HTR-8/SVneo (cell line): ENCODE measurements at regions not wholly inside any gene's neighbourhood (a gene's known extent, or its start where the extent isn't known, plus 50 kb on each side); places are given as distances from the start of the nearest gene placed in this dataset.

Experiments used
- DNase-seq: peaks from one replicate; pipeline ENCODE4 v3.0.0; 2011; ENCODE audit warnings: low spot score, mixed read lengths; ENCODE audit not compliant: insufficient read length
- FAIRE-seq: peaks from 2 replicates; lab custom pipeline; 2011; peaks lifted over from hg19 to GRCh38; lab: Jason Lieb, UNC

DNA sequence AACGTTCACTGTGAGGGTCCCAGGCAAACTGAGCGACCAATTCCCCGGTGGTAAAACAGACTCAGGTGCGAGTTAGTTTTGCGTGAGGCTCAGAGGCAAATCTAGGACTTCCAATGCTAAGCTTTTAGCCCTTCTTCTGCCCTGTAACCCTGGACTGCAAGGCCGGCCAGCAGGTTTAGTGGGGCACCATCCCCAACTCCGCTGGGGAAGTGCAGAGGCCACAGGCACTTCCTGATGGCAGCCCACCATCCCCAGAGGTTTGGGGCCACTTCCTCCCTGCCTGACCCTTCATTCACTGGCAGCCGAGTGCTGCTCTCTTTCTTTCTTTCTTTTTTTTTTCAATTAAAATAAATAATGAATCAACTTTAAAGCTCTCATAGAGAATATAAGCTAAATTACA lies 124.6 kb upstream of the B3GAT1 start:
- DNase-seq (no peak), FAIRE-seq (no peak)

DNA sequence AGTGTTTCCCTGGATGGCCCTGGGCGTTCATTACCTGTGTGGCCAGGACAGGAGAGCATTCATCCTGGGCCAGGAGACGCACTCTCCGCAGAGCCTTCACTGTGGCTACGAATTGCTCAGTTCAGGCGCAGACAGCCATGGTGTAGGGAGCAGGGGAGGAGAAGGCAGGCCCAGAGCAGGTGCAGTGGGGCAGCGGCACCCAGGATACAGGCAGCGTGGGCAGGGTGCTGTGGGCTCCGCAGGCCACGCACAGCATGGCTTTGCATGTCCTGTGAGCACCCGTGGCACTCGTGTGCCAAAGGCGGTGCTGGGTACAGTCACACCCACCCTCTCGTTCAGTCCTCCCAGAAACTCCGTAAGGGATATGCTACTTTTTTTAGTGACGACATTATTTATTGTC lies 124.2 kb upstream of the B3GAT1 start:
- FAIRE-seq (no peak), DNase-seq (no peak)

DNA sequence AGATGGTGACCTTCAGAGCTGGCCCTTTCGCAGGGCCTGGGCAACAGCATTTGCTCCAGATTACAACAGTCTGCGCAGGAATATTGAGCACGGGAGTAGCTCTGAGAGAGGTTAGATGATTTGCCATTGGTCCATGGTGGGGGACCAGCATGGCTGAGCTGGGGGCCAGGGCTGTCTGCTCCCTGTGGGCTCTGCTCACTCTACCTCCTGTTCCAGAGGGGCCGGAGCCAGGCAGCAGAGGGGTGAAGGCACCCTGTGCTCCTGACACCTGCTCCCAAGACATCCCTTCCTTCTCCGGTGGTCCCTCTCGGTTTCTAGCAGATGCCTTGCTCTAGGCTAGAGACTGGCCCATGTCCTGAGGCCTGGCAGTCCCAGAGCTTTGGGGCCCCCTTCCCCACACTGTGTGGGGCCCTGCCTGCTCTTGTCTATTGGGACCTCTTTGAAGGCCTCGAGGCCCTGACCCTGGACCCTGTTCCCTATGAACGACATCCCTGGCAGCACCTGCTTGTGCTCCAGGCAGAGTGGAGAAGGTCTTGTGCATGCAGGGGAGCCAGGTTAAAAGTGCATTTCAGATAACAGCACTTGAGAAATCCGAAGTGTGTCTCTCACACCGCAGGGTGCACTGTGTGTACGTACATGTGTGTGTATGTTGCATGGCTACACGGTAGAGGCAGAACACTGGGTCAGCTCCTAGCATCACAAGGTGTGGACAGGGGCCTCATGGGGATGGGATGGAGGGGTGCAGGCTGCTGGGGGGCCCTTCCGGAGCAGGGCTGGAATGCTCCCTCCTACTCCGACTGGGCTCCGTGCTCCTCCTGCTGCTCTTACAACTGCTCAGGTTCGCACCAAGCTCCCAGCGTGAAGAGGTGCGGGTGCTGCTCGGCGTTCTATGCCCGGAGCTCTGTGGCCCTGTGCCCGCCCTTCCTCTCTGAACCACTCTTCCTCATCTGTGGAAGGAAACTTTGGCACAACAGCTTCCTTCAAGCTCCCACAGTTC lies 123.3 kb upstream of the B3GAT1 start:
- DNase-seq (no peak), FAIRE-seq (no peak)

DNA sequence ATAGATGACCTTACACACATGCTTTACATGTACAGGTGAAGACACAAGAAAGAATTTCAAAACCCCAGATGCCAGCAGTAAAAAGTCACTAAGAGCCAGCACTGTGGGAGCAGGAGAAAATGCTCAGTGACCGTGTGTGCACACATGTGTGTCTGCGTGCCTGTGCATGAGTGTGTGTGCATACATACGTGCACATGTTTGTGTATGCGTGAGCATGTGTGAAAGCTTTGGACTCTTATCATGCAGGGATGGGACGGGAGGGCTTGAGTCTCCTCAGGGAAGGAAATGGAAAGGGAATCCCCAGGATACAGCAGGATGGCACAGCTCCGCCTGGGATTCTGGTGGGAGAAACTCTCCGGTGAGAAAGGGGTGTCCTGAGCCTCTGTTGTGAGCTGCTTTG lies 121.5 kb upstream of the B3GAT1 start:
- FAIRE-seq = no peak
- no peak for DNase-seq

DNA sequence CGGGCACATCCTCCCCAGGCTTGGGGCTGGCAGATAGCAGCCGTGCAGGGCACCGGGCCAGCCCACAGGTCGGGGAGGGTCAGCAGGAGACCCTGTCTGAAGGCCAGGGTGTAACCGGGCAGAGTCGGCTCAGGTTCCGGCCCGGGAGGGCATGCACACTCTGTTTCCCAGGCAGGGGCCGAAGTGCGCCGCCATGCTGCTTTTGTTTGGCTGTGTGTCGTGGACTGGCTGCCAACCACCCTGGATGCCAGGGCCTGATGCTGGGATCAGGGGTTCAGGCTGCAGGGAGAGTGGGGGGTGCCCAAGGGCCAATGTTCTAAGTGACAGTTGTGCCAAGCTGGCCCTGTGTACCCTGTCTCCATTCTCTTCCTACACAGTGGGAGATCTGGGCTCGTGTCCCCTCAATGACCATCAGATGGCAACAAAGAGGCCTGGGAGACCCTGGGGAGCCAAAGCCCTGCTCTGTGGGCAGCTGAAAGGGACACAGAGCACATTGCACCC lies 120.9 kb upstream of the B3GAT1 start:
- FAIRE-seq (no peak), DNase-seq (no peak)

DNA sequence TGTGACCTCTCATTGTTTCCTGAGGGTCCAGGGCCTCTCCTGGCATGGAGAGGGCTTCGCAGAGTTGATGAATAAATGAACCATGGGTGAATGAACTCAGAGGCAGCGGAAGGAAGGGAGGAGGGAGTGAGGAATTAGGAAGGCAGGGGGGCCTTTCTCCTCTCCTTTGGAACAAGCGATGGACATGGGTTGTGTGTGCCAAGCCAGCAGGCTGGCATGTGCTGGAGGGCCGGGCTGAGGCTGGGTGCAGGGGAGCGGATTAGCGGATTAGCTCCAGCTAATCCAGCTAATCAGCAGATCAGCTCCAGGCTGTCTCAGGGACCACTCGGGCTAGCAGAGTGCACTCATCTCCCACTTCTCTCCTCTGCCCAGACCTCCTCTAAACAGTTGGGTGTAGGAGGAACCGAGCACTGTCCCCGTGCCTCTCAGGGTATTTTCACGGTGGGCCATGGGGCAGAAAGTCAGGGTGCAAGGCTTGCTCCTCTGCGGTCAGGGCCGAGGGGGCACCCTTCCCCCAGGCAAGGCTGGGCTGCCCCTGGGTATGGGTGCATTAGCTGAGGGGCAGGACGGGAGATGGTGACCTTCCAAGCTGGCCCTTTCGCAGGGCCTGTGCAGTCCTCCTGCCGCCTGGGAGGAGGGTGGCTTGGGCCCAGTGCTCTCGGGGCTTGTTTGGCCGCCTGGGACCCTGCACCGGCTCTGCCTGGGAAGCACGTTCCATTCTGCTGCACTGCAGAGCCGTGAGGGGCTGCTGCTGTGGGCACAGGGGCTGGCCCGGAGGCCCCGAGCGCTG lies 120.3 kb upstream of the B3GAT1 start:
- no peak for FAIRE-seq

DNA sequence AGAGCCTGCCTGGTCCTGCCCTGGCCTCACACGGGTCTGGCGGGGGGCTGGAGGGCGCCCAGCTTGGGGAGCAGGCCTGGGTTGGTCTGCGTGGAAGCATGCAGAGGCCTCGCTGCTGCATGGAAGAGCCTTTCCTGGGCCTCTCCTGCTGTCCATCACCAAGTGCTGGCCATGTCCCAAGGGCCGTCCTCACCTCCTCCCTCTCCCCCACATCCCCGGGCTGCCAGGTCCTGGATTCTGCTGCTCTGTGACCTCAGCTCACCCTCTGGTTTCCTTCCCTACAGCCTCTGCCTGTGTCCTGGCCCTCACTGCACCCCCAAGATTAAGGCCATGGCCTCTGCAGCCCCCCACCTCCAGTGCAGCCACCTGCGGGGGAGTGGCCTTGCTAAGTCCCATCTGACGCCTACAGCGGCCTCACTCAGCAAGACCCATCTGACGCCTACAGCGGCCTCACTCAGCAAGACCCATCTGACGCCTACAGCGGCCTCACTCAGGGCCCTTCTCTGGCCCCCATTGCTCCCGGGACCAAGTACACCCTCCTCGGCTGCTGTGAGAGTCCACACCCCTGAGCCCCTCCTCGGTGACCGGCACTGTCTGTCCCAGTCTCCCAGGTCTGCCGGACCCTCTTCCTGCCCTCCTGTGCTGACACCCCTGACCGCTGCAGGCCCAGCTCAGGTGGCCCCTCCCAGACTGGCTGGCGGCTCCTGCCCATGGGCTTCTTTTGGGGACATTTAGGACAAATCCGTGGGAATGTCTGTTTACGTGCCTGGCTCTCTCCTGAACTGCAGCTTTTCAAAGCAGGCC lies 119.5 kb upstream of the B3GAT1 start:
- no peak for FAIRE-seq
- DNase-seq = no peak

More for the DNA sequence above, 120.3 kb upstream of the B3GAT1 start:
- DNase-seq = no peak

DNA sequence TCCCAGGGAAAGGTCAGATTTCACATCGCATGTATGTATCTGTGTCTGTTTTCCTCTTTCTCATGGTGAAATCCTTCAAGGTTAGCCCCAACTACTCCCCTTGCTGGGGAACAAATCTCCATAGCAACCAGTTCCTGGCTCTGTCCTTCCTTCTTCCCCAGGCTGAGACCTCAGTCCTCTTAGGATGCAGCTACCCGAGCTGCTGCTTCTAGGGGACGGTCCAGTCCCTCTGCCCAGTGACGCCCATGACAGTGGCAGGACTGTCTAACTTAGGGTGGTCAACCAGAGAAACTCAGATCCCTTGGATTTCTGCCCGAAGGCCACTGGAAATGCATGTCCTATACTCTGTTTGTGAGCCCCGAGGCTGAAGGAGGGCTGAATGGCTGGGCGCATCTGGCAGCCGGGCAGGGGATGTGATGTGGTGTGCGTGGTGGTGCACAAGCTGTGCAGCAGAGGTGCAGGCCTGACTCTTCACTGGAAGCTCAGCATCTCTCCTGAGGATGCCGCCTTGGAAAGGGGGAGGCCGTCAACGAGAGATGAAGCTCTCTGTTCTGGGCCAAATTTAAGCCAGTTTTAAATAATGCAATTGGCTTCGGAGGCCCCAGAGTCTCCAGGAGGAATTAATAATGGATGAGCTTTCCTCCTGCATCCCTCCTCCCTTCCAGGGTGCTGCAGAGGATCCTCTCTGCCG lies 118.7 kb upstream of the B3GAT1 start:
- DNase-seq (no peak), FAIRE-seq (no peak)

DNA sequence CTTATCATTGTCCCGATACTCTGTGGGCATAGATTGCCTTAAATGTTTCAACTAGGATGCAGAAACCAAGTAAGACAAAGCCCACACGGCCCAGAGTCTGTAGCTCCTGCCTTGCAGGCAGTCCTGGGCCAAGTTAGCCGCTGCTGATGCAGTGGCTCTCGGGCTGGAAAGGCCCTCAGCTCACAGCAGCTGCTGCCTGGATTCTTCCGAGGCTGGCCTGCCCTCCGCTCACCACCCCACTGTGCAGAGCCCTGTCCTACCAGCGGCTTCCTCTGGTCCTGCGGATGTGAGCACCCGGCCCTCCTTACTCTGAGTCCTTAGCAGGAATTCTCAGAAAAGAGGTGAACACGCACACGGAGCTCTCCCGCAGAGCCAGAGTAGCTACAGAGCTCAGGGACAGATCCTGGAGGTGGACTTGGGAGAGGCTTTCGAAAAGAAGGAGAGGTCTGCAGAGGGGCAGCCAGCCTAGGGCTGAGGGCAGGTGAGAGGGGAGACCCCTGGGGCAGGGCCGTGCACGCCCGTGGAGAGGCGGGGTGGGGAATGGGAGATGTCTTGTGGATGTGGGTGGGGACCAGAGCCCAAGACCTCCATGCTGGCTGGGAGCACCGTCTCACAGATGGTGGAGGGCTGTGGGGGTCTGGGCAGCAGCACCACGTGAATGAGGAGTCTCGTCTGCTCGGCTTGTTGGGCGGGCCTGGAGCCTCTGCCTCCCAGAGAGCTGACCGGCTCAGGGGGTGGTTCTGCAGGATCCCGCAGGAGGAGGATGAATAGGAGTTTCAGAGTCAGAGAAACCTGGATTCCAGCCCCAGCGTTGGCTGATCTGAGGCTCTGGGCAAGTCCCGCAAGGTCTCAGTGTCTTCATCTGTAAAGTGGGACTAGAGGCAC lies 117.4 kb upstream of the B3GAT1 start:
- FAIRE-seq = no peak

DNA sequence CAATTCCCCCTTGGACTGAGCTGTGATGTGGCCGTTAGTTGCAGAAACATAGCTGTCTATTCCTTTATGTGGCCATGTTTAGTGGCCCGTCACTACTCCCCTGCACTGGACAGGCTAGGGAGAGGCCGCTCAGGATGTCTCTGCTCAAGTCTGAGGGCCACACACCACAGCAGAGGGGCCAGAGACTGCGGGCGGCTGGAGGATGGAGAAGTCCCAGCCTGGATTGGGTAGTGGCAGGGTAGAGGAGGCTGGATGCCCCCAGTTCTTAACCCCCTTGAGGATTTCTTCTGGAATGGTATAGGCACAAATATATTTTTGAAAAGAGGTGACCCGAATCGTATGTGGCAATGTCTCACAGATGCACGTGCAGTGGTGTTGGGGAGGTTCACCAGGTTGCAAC lies 116.4 kb upstream of the B3GAT1 start:
- no peak for FAIRE-seq
- no peak for DNase-seq

More for the DNA sequence above, 117.4 kb upstream of the B3GAT1 start:
- DNase-seq = no peak

DNA sequence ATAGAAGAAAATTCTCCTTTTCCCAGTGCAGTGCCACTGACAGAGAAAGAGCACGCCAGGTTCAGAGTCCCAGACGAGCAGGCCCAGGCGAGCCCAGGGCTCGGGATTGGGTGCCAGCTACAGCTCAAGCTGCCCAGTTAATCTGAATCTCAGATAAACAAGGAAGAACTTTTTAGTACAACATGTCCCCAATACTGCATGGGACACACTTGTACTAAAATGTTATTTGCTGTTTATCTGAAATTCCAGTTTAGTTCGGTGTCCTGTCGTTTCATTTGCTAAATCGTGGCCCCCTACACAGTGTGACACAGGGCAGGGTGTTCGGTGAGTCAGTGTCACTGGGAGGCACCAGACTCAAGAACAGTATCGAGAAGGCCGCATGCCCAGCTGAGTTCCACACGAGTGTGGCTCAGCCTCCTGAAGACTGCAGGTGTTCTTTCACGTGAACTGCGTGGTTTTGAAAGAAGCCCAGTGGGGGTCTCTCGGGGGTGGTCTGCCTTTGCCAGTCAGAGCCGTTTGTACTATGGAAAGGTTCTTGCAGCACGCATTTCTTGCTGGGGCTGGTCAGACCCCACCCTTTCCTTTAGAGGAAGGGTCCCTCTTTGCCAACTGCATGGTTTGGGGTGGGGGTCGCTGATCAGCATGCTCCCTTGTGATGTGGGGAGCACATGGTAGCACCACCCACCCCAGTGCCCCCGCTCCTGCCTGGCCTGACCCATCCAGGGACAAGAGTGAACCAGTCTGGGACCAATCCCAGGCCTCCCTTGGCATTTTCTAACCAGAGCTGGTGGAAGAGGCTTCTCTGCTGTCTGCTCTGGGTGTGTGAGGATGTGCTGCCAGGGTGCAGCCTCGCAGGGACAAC lies 115.6 kb upstream of the B3GAT1 start:
- FAIRE-seq = no peak
- no peak for DNase-seq

DNA sequence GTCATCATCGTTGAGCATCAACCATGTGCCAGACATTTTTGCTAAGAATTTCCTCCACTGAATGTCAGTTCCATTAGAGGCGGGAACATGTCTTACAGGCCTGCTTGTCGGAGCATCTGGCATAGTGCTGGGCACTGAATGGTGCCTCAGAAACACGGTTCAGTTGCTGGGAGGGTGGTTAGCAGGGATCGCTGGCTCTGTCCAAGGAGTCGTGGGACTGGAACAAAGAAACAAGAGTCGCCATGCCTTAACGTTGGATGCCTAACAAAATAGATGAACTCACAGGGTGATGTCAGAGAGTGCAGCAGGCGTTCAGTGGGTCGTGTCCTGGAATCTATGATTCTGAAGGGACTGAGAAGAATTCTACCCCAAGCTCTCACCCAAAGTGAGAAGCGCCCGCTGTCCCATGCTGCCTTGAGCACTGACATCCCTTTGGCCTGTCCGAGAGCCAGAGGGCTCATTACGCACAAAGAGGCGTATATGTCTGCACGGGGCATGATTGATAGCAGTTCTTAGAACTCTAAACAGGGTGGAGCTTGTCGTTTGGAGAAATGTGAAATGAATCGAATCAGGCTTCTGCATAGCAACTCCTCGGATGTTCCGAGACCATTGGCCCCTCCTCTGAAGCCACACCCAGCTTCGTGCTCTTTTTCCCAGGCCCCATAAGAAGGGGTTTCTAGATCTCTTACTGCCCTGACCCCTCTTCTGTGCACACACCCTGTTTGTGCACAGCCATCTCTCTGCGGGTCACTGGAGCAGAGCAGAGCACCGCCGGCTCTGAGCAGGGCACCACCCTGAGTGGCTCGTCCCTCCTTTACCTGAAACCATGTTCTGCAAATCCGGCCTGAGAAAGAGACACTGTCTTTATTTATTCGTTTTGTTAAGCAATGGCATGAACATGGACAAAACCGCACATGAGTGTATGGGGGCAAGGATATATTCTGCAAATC lies 113.1 kb upstream of the B3GAT1 start:
- no peak for FAIRE-seq

DNA sequence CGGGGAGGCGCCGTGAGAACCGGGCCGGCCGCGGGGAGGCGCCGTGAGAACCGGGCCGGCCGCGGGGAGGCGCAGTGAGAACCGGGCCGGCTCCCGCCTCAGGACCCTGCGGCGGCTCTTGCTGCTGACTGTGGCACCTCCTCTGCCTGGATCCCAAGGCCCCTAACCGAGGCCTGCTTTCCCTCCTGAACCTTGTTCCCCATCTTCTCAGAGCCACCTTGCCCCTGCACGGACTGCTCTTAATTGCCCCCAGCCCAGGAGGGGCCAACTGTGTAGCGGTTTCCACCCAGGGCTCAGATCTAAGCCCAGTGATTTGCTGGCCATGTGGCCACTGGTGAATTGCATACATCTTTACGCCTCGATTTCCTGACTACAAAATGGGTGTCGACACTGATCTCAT lies 112.2 kb upstream of the B3GAT1 start:
- FAIRE-seq = no peak
- DNase-seq = no peak

More for the DNA sequence above, 113.1 kb upstream of the B3GAT1 start:
- no peak for DNase-seq

DNA sequence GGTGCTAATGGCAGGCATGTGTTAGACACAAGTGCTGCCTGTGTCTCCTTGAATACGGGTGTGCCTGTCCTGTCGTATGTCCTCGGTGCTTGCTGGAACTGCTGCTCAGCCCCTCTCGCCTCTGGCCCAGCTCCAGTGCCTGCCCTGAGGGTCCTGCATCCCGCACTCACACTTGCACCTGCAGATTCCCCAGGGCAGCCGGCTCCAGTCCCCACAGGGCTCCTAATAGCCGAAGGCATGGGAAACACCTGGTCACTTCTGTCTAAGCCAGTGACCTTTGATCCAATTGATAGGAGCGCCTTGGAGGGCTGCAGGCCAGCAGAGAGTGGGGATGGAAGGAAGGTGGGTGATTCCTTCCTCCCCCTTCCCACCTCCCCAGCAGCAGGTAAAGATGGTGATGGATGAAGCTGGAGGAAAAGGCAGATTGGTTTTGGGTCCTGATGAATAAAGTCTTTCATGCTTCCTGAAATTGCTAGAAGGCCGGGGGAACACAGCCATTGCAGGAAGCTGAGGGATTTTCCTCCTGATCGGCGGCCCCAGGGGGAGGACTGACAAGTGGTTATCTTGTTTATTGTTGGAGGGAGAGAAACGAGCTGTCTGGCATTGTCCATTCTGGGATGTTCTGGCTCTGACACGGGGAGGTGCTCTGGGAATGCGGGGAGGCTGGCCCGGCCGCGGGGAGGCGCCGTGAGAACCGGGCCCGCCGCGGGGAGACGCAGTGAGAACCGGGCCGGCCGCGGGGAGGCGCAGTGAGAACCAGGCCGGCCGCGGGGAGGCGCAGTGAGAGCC lies 110.9 kb upstream of the B3GAT1 start:
- FAIRE-seq = no peak

DNA sequence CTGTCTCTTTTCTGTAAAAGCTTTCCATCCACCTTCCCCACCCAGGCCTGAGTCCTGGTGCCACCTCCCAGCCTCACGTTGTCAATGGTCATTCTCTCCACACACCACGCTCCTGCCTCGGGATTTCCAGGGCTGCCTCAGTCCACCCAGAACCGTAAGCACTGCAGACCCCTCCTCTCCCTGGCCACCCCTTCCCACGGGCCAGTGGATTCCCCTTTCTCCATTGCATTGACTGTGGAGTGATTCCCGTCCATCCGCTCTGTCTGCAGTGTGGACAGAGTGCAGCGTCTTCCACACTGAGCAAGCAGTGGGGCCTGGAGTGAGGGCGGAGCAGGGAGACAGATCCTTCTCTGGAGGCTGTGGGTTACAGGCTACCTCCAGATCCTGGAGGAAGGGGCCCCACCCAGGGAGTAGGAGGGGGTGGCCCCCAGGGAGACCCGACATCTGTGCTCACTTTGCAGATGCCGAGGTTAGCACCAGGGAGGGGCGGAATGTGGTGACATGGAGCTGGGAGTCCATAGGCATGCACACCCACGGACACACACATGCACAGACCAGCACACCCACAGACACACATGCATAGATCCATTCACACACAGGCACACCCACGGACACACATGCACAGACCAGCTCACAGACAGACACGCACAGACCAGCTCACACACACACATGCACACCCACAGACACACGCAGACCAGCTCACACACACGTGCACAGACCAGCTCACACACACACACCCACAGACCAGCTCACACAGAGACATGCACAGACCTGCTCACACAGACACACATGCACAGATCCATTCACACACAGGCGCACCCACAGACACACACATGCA lies 109.6 kb upstream of the B3GAT1 start:
- DNase-seq = no peak
- FAIRE-seq = peak; percentile 13

More for the DNA sequence above, 110.9 kb upstream of the B3GAT1 start:
- DNase-seq = no peak
